ENCODE measurements at regions not wholly inside any gene's neighbourhood (a gene's known extent, or its start where the extent isn't known, plus 50 kb on each side); places are given as distances from the start of the nearest gene placed in this dataset.

DNA sequence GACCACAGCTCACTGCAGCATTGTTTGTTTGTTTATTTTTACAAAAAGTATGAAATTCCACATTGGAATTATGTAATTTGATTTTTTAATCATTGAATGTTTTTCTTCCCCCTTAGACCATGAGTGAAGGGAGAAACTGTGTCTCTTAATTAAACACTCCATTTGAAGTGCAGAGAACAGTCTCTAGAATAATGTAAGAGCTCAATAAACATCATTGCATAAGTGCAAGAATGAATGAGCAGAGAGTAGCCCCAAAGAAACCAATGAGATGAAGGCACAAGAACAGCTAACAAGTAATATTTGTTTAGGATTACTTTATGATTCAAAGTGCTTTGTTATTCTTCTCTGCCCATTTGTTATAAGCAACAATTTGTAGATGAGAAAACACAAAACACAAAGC lies 921.3 kb upstream of the LCORL start:
- no peak overlapping the region for H4K8ac ChIP-seq (replicated peaks; ENCODE audit: insufficient read length, low read depth, low read length)
- no peak overlapping the region for H2BK5ac ChIP-seq (ENCODE audit: insufficient read length, low read length)
- H2BK120ac ChIP-seq (ENCODE audit: low read depth, low read length, poor library complexity, severe bottlenecking), result no peak overlapping the region
- no peak overlapping the region for H2BK12ac ChIP-seq (ENCODE audit: insufficient read length, low read depth, low read length)
- Mint-ChIP-seq H3K36me3 (ENCODE audit: insufficient read depth in 1 of 3, low read depth in 3 of 3) (0 out of 7 replicates have a peak, but pooled peaks cover 0 to 2% (median 0%) of the 10 kb centered on the region in 3 experiments), H3K4me1 (no peaks in the 10 kb centered on the region), H3K4me3 (no peak overlapping the region), H3K27ac (no peak overlapping the region), H3K27me3 (ENCODE audit: low read depth) (no peaks in the 10 kb centered on the region), H3K9me3 (peaks cover 0 to 3% of the 10 kb centered on the region in 2 experiments; a peak in 3 of 5 replicates)
- H3K4ac ChIP-seq (ENCODE audit: low read depth, low read length), result no peak overlapping the region
- no peak overlapping the region for H2AK5ac ChIP-seq (ENCODE audit: insufficient read length, low read length)
- no peak overlapping the region for H4K5ac ChIP-seq (ENCODE audit: insufficient read length, low read depth, low read length)
- H3K23me2 ChIP-seq (ENCODE audit: insufficient read length, low read depth, low read length, poor library complexity, severe bottlenecking), result no peaks in the 10 kb centered on the region
- TF ChIP-seq, protein P1, sequence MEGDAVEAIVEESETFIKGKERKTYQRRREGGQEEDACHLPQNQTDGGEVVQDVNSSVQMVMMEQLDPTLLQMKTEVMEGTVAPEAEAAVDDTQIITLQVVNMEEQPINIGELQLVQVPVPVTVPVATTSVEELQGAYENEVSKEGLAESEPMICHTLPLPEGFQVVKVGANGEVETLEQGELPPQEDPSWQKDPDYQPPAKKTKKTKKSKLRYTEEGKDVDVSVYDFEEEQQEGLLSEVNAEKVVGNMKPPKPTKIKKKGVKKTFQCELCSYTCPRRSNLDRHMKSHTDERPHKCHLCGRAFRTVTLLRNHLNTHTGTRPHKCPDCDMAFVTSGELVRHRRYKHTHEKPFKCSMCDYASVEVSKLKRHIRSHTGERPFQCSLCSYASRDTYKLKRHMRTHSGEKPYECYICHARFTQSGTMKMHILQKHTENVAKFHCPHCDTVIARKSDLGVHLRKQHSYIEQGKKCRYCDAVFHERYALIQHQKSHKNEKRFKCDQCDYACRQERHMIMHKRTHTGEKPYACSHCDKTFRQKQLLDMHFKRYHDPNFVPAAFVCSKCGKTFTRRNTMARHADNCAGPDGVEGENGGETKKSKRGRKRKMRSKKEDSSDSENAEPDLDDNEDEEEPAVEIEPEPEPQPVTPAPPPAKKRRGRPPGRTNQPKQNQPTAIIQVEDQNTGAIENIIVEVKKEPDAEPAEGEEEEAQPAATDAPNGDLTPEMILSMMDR (conservative IDR thresholded peaks at IDR 0.05), result no peak
- H3T11ph ChIP-seq (ENCODE audit: low read length), result no peak overlapping the region
- H3K56ac ChIP-seq (ENCODE audit: insufficient read length, low read depth, low read length), result no peak overlapping the region
- no peak overlapping the region for H3K27ac ChIP-seq (ENCODE audit: insufficient read length, low read depth, low read length)
- no peaks in the 10 kb centered on the region for H4K20me1 ChIP-seq (ENCODE audit: control insufficient read depth, insufficient read depth, insufficient read length)
- no peak overlapping the region for H2AFZ ChIP-seq (ENCODE audit: low read length)
- DNase-seq, result no peak
- no peaks in the 10 kb centered on the region for H3K79me1 ChIP-seq (ENCODE audit: insufficient read depth, low read depth, low read length, poor library complexity, severe bottlenecking)
- no peak overlapping the region for H3K4me2 ChIP-seq (ENCODE audit: insufficient read depth, insufficient read length, low read length)
- H2BK20ac ChIP-seq (ENCODE audit: low read depth, low read length, poor library complexity, severe bottlenecking), result no peak overlapping the region
- no peaks in the 10 kb centered on the region for H3K79me2 ChIP-seq (ENCODE audit: insufficient read depth, low read length)
- H3K9ac ChIP-seq (ENCODE audit: extremely low read depth, insufficient read length, low read length), result no peak overlapping the region
- no peak overlapping the region for H2BK15ac ChIP-seq (ENCODE audit: low read depth, low read length)
- H3K27me3 ChIP-seq (ENCODE audit: insufficient read depth, low read length), result no peaks in the 10 kb centered on the region
- H4K91ac ChIP-seq (ENCODE audit: insufficient read length, low read depth, low read length), result no peak overlapping the region
- no peak overlapping the region for H3K23ac ChIP-seq (ENCODE audit: insufficient read length, low read depth, low read length)
- no peak overlapping the region for H3K18ac ChIP-seq (ENCODE audit: insufficient read length, low read depth, low read length)
- no peaks in the 10 kb centered on the region for H3K9me3 ChIP-seq (ENCODE audit: control insufficient read depth, low read depth, low read length)
- no peak overlapping the region for H3K14ac ChIP-seq (ENCODE audit: insufficient read depth, low read length)
- H3K4me1 ChIP-seq (ENCODE audit: insufficient read depth, low read length), result no peaks in the 10 kb centered on the region
